Left colon (tissue), 2 donors: ENCODE measurements at regions not wholly inside any gene's neighbourhood (a gene's known extent, or its start where the extent isn't known, plus 50 kb on each side); places are given as distances from the start of the nearest gene placed in this dataset.
"Not testable (repeated sequence)": the region's sequence is repeated elsewhere in the genome, so short reads cannot be mapped to it uniquely, and the experiment has no call there.

Source experiments
- ATAC-seq: fragments of 200-7000 bp; cut with Tn5 transposase; one replicate; pipeline ENCODE4 v1.9.1; 2020; ENCODE audit warnings: mild to moderate bottlenecking, moderate library complexity
- DNase-seq, 2 donors: peaks; one replicate each; pipeline ENCODE4 v3.0.0-alpha.2; 2020
- intact Hi-C, 2 donors: fragments of 100-400 bp; cut with DNase I in 1 of 2; cut with micrococcal nuclease in 1 of 2; formaldehyde crosslinking; loops; one replicate each; pipeline versions ENCODE4 v1.11.2 to v1.14.0; 2022; cut with DNase I, micrococcal nuclease
- donor health status: DM: no; HTN: no; CAD: no.
- donor health status: DM: yes; HTN: yes; CAD: no.

- no peak for ATAC-seq
- intact Hi-C loops, result no loop called here
- DNase-seq, result no peak
Measured at GRCh38 chr3:30428251-30428650, 178.2 kb upstream of the TGFBR2 start.

GRCh38 chr3:30435861-30436331 is 170.5 kb upstream of the TGFBR2 start:
- DNase-seq (no peak), ATAC-seq (no peak)
- intact Hi-C loops, result no loop called here

GRCh38 chr3:30437171-30437601 is 169.2 kb upstream of the TGFBR2 start:
- ATAC-seq (no peak), DNase-seq (peak in 1 of 2 donors; percentile 5)
- intact Hi-C loops, result no loop called here

GRCh38 chr3:30438126-30438525 is 168.3 kb upstream of the TGFBR2 start:
- DNase-seq, result no peak
- intact Hi-C loops, result no loop called here
- ATAC-seq, result no peak

- no peak for DNase-seq
- intact Hi-C loops, result no loop called here
- no peak for ATAC-seq
Measured at GRCh38 chr3:30439451-30440053, 166.8 kb upstream of the TGFBR2 start.

- ATAC-seq (no peak), DNase-seq (no peak)
- intact Hi-C loops, result no loop called here
Measured at GRCh38 chr3:30440147-30440604, 166.2 kb upstream of the TGFBR2 start.

- DNase-seq (peak in 1 of 2 donors; percentile 42), ATAC-seq (peak; percentile 27)
- intact Hi-C loops, result no loop called here
Measured at GRCh38 chr3:30440880-30441279, 165.5 kb upstream of the TGFBR2 start.

GRCh38 chr3:30443756-30444673 is 162.4 kb upstream of the TGFBR2 start:
- intact Hi-C loops, result no loop called here
- DNase-seq (no peak), ATAC-seq (no peak)

GRCh38 chr3:30448450-30449289 is 157.7 kb upstream of the TGFBR2 start:
- no peak for ATAC-seq
- intact Hi-C loops, result no loop called here
- DNase-seq, result no peak

- intact Hi-C loops, result no loop called here
- DNase-seq, result no peak
- no peak for ATAC-seq
Measured at GRCh38 chr3:30449290-30449632, 157.1 kb upstream of the TGFBR2 start.

GRCh38 chr3:30452446-30452845 is 154.0 kb upstream of the TGFBR2 start:
- intact Hi-C loops, result no loop called here
- ATAC-seq (no peak), DNase-seq (no peak)

GRCh38 chr3:30453360-30454039 is 152.9 kb upstream of the TGFBR2 start:
- intact Hi-C loops, result no loop called here
- ATAC-seq, result no peak
- DNase-seq, result no peak

- intact Hi-C loops, result no loop called here
- ATAC-seq (no peak), DNase-seq (no peak)
Measured at GRCh38 chr3:30454636-30455035, 151.8 kb upstream of the TGFBR2 start.

GRCh38 chr3:30455112-30455511 is 151.3 kb upstream of the TGFBR2 start:
- DNase-seq, intact Hi-C loops, ATAC-seq: not testable (repeated sequence)

GRCh38 chr3:30455840-30456239 is 150.6 kb upstream of the TGFBR2 start:
- ATAC-seq (no peak), DNase-seq (no peak)
- intact Hi-C loops, result no loop called here

GRCh38 chr3:30456264-30456663 is 150.1 kb upstream of the TGFBR2 start:
- DNase-seq (no peak), ATAC-seq (no peak)
- intact Hi-C loops, result no loop called here

- DNase-seq (no peak), ATAC-seq (no peak)
- intact Hi-C loops, result no loop called here
Measured at GRCh38 chr3:30457081-30457480, 149.3 kb upstream of the TGFBR2 start.

- intact Hi-C loops, result no loop called here
- ATAC-seq (no peak), DNase-seq (no peak)
Measured at GRCh38 chr3:30457726-30458125, 148.7 kb upstream of the TGFBR2 start.
